Effector memory CD4-positive, alpha-beta T cell (primary cell): ENCODE measurements at regions not wholly inside any gene's neighbourhood (a gene's known extent, or its start where the extent isn't known, plus 50 kb on each side); places are given as distances from the start of the nearest gene placed in this dataset.

Experiments
- DNase-seq, 3 donors: peaks; one replicate each; pipeline ENCODE4 v3.0.0-alpha.2; 2020
- H3K27ac ChIP-seq: 2 replicates; pipeline ENCODE4 v1.7.0; 2013; ENCODE audit warnings: mild to moderate bottlenecking, low read length, moderate library complexity; ENCODE audit not compliant: insufficient read depth, poor library complexity, severe bottlenecking
- H3K27me3 ChIP-seq: replicated peaks from 2 replicates; pipeline ENCODE4 v1.7.0; 2013; ENCODE audit warnings: mild to moderate bottlenecking, low read length; ENCODE audit not compliant: insufficient read depth, control insufficient read depth, poor library complexity, severe bottlenecking
- H3K36me3 ChIP-seq: 2 replicates; pipeline ENCODE4 v1.7.0; 2013; ENCODE audit warnings: mild to moderate bottlenecking, low read length, moderate library complexity; ENCODE audit not compliant: control insufficient read depth, insufficient read depth
- H3K4me1 ChIP-seq: 2 replicates; pipeline ENCODE4 v1.7.0; 2013; ENCODE audit warnings: low read length, mild to moderate bottlenecking; ENCODE audit not compliant: control insufficient read depth, insufficient read depth, poor library complexity, severe bottlenecking
- H3K4me3 ChIP-seq: 2 replicates; pipeline ENCODE4 v1.7.0; 2013; ENCODE audit warnings: low read length, low read depth, mild to moderate bottlenecking; ENCODE audit not compliant: insufficient read depth, poor library complexity, severe bottlenecking
- H3K9me3 ChIP-seq: 2 replicates; pipeline ENCODE4 v1.7.0; 2013; ENCODE audit warnings: mild to moderate bottlenecking, low read length, moderate library complexity; ENCODE audit not compliant: control insufficient read depth

DNA sequence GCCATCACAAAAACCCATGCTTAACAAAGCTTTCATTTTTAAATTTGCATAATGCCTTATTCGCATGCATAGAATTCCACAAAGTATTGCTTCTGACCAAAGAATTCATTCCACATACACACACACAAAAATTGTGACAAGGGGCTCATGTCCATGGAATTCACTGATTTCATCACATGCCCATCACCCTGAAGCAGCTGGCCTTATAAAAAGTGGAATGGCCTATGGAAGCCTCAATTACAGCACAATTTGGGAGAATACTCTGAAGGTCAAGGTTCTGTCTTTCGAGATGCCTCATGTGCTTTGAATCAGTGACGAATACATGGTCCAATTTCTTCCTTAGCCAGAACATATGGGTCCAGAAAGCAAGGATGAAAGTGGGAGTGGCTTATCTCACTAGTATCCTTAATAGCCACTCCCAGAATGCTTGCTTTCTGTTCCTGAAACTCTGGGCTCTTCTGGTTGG, 165.7 kb downstream of the KDR start:
- Histone ChIP-seq H3K27ac (no peak overlapping the region), H3K36me3 (no peaks in the 10 kb centered on the region), H3K27me3 (no peaks in the 10 kb centered on the region)

GRCh38 chr4:54959131-54959530, 166.3 kb downstream of the KDR start:
- H3K4me1 ChIP-seq: no peaks in the 10 kb centered on the region
- H3K4me3 ChIP-seq: no peak overlapping the region
- H3K27ac ChIP-seq: no peak overlapping the region
- no peaks in the 10 kb centered on the region for H3K9me3 ChIP-seq
- no peaks in the 10 kb centered on the region for H3K27me3 ChIP-seq
- DNase-seq: no peak
- no peaks in the 10 kb centered on the region for H3K36me3 ChIP-seq

More for the DNA sequence above, 165.7 kb downstream of the KDR start:
- Histone ChIP-seq H3K4me1 (no peaks in the 10 kb centered on the region), H3K9me3 (no peaks in the 10 kb centered on the region), H3K4me3 (no peak overlapping the region)
- no peak for DNase-seq

GRCh38 chr4:54958236-54958635, 167.2 kb downstream of the KDR start:
- Histone ChIP-seq H3K36me3 (no peaks in the 10 kb centered on the region), H3K27me3 (no peaks in the 10 kb centered on the region), H3K4me3 (no peak overlapping the region), H3K9me3 (no peaks in the 10 kb centered on the region), H3K27ac (no peak overlapping the region), H3K4me1 (no peaks in the 10 kb centered on the region)
- no peak for DNase-seq

DNA sequence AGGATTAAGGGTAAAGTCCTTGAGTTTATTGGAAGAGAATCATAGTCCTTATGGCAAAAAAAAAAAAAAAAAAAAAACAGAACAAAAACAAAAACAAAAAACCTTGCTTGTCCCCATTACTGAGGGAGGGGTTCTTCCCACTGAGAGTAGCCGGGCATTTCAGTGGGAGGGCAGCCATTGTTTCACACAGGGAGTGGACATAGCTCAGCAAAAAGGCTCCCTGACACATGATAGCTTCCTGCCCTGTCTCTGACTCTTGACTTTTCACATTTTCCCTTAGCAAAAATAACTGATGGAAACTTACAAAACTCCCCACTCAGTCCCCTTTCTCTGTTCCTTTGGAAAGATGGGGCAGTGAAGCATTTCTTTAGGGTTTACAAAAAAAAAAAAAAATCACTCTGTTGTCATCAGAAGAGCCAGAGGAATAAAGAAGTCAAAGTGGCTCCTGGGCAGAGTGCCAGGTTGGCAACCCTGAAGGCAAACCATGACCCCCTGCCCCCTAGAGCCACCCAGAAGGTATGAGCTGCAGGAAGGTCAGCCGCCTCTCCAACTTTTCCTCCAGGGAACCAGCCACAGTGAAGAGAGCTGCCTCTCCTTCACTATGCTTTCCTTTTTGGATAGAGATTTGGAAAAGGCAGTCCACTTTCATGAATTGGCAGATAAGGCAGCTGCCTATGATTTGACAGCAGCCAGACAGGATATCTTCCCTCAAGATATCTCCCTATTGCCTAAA, 170.6 kb downstream of the KDR start:
- Histone ChIP-seq H3K27me3 (no peaks in the 10 kb centered on the region), H3K27ac (no peak overlapping the region)
- DNase-seq: no peak

DNA sequence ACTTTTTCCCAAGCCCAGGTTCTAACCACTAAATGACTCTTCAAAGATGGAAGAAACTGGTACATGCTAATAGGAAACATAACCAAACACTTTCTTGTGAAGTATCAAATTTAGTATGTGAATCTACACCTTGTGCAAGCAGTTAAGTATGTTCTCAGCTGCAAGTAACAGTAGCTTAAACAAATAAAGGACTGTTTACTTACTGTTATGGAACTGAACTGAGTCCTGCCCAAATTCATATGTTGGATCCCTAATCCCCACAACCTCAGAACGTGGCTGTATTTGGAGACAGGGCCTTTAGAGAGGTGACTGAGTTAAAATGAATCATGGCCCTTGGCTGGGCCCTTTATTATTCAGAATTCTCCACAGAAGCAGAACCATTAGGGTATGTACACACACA, 178.7 kb downstream of the KDR start:
- H3K36me3 ChIP-seq: no peaks in the 10 kb centered on the region
- no peak overlapping the region for H3K4me3 ChIP-seq
- H3K27ac ChIP-seq: no peak overlapping the region
- no peak for DNase-seq
- no peaks in the 10 kb centered on the region for H3K4me1 ChIP-seq
- no peaks in the 10 kb centered on the region for H3K9me3 ChIP-seq
- no peaks in the 10 kb centered on the region for H3K27me3 ChIP-seq

More for the DNA sequence above, 170.6 kb downstream of the KDR start:
- H3K4me1 ChIP-seq: no peaks in the 10 kb centered on the region
- no peak overlapping the region for H3K4me3 ChIP-seq
- H3K36me3 ChIP-seq: no peaks in the 10 kb centered on the region
- H3K9me3 ChIP-seq: no peaks in the 10 kb centered on the region

DNA sequence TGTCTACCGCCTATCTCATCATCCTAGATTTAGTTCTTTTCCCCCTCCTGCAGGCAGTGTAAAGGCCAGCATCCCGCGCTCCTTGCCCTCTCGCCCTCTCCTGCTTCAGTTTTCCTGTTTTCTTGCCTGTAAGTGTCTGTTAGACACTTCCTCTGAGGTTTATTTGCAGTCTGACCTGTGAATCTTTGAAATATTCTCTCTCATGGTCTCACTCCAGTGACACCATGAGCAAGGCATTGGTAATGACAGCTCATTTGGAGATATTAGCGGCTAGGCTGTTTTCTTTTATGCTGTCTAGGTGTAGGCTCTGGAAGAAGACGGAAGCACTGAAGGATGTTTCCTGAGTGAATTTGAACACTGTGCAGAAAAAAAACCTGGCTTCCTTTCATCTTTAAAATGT, 179.6 kb downstream of the KDR start:
- no peaks in the 10 kb centered on the region for H3K4me1 ChIP-seq
- no peak for DNase-seq
- no peak overlapping the region for H3K27ac ChIP-seq
- no peaks in the 10 kb centered on the region for H3K9me3 ChIP-seq
- H3K27me3 ChIP-seq: no peaks in the 10 kb centered on the region
- no peaks in the 10 kb centered on the region for H3K36me3 ChIP-seq
- no peak overlapping the region for H3K4me3 ChIP-seq

GRCh38 chr4:54942721-54943120, 182.7 kb downstream of the KDR start:
- no peaks in the 10 kb centered on the region for H3K9me3 ChIP-seq
- DNase-seq: peak in 2 of 3 donors; percentile 15 to 24
- no peaks in the 10 kb centered on the region for H3K36me3 ChIP-seq
- H3K27ac ChIP-seq: peak overlapping the region; percentile 56
- no peaks in the 10 kb centered on the region for H3K4me1 ChIP-seq
- no peak overlapping the region for H3K4me3 ChIP-seq
- no peaks in the 10 kb centered on the region for H3K27me3 ChIP-seq

DNA sequence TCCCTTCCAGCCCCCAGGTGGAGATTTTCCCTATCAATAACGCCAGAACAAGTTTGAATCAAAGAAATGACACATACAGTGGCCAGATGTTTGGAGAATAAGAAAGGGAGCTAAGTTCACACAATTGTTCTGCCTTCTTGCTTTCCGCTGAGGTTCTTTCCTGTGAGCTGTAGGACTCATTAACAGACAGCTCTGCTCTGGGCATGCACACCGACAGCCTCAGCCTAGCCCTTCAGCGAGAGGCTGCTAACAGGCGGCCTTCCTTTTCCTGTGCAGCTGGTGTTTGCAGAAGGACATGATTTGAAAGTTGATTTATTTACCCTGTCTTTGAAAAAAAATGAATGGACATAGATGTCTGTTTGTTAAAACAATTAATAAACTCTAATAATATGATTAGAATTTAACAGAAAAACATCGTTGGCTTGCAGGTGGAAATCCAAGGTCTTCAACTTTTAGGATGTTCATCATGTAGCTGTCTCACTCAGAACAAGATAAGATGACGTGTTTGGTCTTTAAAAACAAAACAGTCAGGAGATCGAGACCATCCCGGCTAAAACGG, 183.3 kb downstream of the KDR start:
- DNase-seq: peak in 1 of 3 donors; percentile 6
- no peak overlapping the region for H3K4me3 ChIP-seq

GRCh38 chr4:54940996-54941865, 184.2 kb downstream of the KDR start:
- no peaks in the 10 kb centered on the region for H3K4me1 ChIP-seq
- H3K36me3 ChIP-seq: no peaks in the 10 kb centered on the region
- peak overlapping the region; percentile 63 for H3K27ac ChIP-seq
- DNase-seq: no peak
- H3K9me3 ChIP-seq: no peaks in the 10 kb centered on the region
- no peak overlapping the region for H3K4me3 ChIP-seq
- no peaks in the 10 kb centered on the region for H3K27me3 ChIP-seq

More for the DNA sequence above, 183.3 kb downstream of the KDR start:
- no peaks in the 10 kb centered on the region for H3K36me3 ChIP-seq
- no peaks in the 10 kb centered on the region for H3K4me1 ChIP-seq
- H3K27ac ChIP-seq: peak overlapping the region; percentile 63
- H3K27me3 ChIP-seq: no peaks in the 10 kb centered on the region
- no peaks in the 10 kb centered on the region for H3K9me3 ChIP-seq

DNA sequence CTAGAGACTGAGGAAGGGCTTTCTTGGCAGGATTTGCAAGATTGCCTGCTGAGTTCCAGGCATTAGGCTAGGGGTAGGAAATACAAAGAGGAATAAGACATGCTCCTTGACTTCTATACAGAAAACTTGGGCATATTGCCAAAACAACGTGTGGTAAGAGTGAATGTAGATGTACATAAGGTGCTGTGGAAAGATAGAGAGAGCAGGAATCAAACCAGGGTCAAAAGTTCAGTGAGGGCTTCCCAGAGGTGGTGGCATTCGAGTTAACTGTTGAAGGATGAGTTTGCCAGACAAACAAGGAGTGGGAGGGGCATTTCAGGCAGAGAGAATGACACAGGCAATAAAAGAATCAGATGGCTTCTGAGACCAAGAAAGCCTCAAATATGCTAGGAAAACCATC, 187.9 kb downstream of the KDR start:
- H3K4me3 ChIP-seq: no peak overlapping the region
- H3K4me1 ChIP-seq: no peaks in the 10 kb centered on the region
- H3K27me3 ChIP-seq: no peaks in the 10 kb centered on the region
- H3K27ac ChIP-seq: no peak overlapping the region
- H3K36me3 ChIP-seq: no peaks in the 10 kb centered on the region
- no peaks in the 10 kb centered on the region for H3K9me3 ChIP-seq
- DNase-seq: no peak
